ENCODE measurements at regions not wholly inside any gene's neighbourhood (a gene's known extent, or its start where the extent isn't known, plus 50 kb on each side); places are given as distances from the start of the nearest gene placed in this dataset.

GRCh38 chr13:83819156-83819555, 63.1 kb downstream of the SLITRK1 start:
- intact Hi-C loops (cut with micrococcal nuclease): no loop called here
- TF ChIP-seq CTCF (IDR thresholded peaks at IDR 0.05): no peak
- no peaks in the 10 kb centered on the region for H3K36me3 Mint-ChIP-seq
- no peaks in the 10 kb centered on the region for H4K20me1 ChIP-seq (ENCODE audit: insufficient read depth, low read length)
- H3K79me2 ChIP-seq (ENCODE audit: insufficient read depth, low read length): no peaks in the 10 kb centered on the region
- H2AFZ ChIP-seq (ENCODE audit: insufficient read depth, low read depth, low read length, poor library complexity, severe bottlenecking): no peak overlapping the region
- no peak overlapping the region for H3K4me3 Mint-ChIP-seq
- no peak overlapping the region for H3K4me3 ChIP-seq (replicated peaks in 1 of 3; ENCODE audit: low read depth in 2 of 3, low read length in 3 of 3)
- WGBS (ENCODE audit: insufficient coverage): no CpG with 5 or more reads among the region's 4 CpGs
- no peaks in the 10 kb centered on the region for H3K36me3 ChIP-seq (replicated peaks in 1 of 2; ENCODE audit: control insufficient read depth in 1 of 2, insufficient read depth in 2 of 2, low read length in 2 of 2)
- peaks cover 4 to 14% (median 11%) of the 10 kb centered on the region in 7 donors for H3K9me3 Mint-ChIP-seq
- no peak for DNase-seq
- peaks cover 10 to 11% of the 10 kb centered on the region in 2 donors for H3K9me3 ChIP-seq (replicated peaks in 1 of 2; ENCODE audit: control insufficient read depth in 1 of 2, insufficient read depth in 1 of 2, low read length in 2 of 2)
- H3K9ac ChIP-seq (ENCODE audit: insufficient read depth, low read length, poor library complexity, severe bottlenecking): no peak overlapping the region
- H3K4me1 Mint-ChIP-seq: no peaks in the 10 kb centered on the region
- H3K27me3 Mint-ChIP-seq (ENCODE audit: low read depth in 3 of 3): peaks cover 0 to 1% (median 0%) of the 10 kb centered on the region in 3 donors
- H3K27ac ChIP-seq (ENCODE audit: low read depth in 1 of 2, low read length in 2 of 2): no peak overlapping the region
- H3K27ac Mint-ChIP-seq: no peak overlapping the region
- H3K27me3 ChIP-seq (ENCODE audit: control insufficient read depth in 2 of 2, insufficient read depth in 2 of 2, low read length in 2 of 2): no peaks in the 10 kb centered on the region
- no peak overlapping the region for H3K4me2 ChIP-seq (replicated peaks; ENCODE audit: extremely low read depth, low read length, poor library complexity, severe bottlenecking)
- no peaks in the 10 kb centered on the region for H3K4me1 ChIP-seq (ENCODE audit: control insufficient read depth in 1 of 2, insufficient read depth in 2 of 2, low read length in 2 of 2)

GRCh38 chr13:83816081-83816480, 66.2 kb downstream of the SLITRK1 start:
- Mint-ChIP-seq H3K27ac (no peak overlapping the region), H3K36me3 (no peaks in the 10 kb centered on the region), H3K27me3 (ENCODE audit: low read depth in 3 of 3) (no peaks in the 10 kb centered on the region), H3K4me1 (no peaks in the 10 kb centered on the region), H3K9me3 (peaks cover 2 to 12% (median 4%) of the 10 kb centered on the region in 7 donors), H3K4me3 (no peak overlapping the region)
- no peak for DNase-seq
- Histone ChIP-seq H2AFZ (ENCODE audit: insufficient read depth, low read depth, low read length, poor library complexity, severe bottlenecking) (no peak overlapping the region), H3K4me1 (ENCODE audit: control insufficient read depth in 1 of 2, insufficient read depth in 2 of 2, low read length in 2 of 2) (no peaks in the 10 kb centered on the region), H4K20me1 (ENCODE audit: insufficient read depth, low read length) (no peaks in the 10 kb centered on the region), H3K9ac (ENCODE audit: insufficient read depth, low read length, poor library complexity, severe bottlenecking) (no peak overlapping the region), H3K79me2 (ENCODE audit: insufficient read depth, low read length) (no peaks in the 10 kb centered on the region), H3K36me3 (replicated peaks in 1 of 2; ENCODE audit: control insufficient read depth in 1 of 2, insufficient read depth in 2 of 2, low read length in 2 of 2) (no peaks in the 10 kb centered on the region), H3K4me2 (replicated peaks; ENCODE audit: extremely low read depth, low read length, poor library complexity, severe bottlenecking) (no peak overlapping the region), H3K27ac (ENCODE audit: low read depth in 1 of 2, low read length in 2 of 2) (no peak overlapping the region), H3K4me3 (replicated peaks in 1 of 3; ENCODE audit: low read depth in 2 of 3, low read length in 3 of 3) (no peak overlapping the region), H3K27me3 (ENCODE audit: control insufficient read depth in 2 of 2, insufficient read depth in 2 of 2, low read length in 2 of 2) (no peaks in the 10 kb centered on the region), H3K9me3 (replicated peaks in 1 of 2; ENCODE audit: control insufficient read depth in 1 of 2, insufficient read depth in 1 of 2, low read length in 2 of 2) (peaks cover 2 to 5% of the 10 kb centered on the region in 2 donors)
- intact Hi-C loops (cut with micrococcal nuclease): no loop called here
- TF ChIP-seq CTCF (IDR thresholded peaks at IDR 0.05): no peak
- 100% methylated on average over 1 of the region's 2 CpGs for WGBS (ENCODE audit: insufficient coverage)

Data from CD14-positive monocyte (primary cell).